ACHN (cell line): ENCODE measurements at regions not wholly inside any gene's neighbourhood (a gene's known extent, or its start where the extent isn't known, plus 50 kb on each side); places are given as distances from the start of the nearest gene placed in this dataset.
A peak's percentile ranks its signal among the peaks of the same experiment; 100 is the strongest.
"Not testable (repeated sequence)": the region's sequence is repeated elsewhere in the genome, so short reads cannot be mapped to it uniquely, and the experiment has no call there.

Experiments used
- DNase-seq: peaks from one replicate; pipeline ENCODE4 v3.0.0-alpha.2; 2015
- in situ Hi-C: cut with HindIII; loops from 2 replicates; pipeline ENCODE4 v1.10.0; 2017; ENCODE audit warnings: low sequenced_read_pairs, low pct_ligation_motif_present, low pct_unique_long_range_greater_than_20kb

- no peak for DNase-seq
- in situ Hi-C loops: no loop called here
Measured at GRCh38 chr11:115643549-115644270, 139.5 kb upstream of the CADM1 start.

- in situ Hi-C loops: no loop called here
Measured at GRCh38 chr11:115642660-115643059, 138.4 kb upstream of the CADM1 start.

GRCh38 chr11:115637599-115638241 is 133.5 kb upstream of the CADM1 start:
- in situ Hi-C loops: no loop called here
- DNase-seq: no peak

More at GRCh38 chr11:115642660-115643059, 138.4 kb upstream of the CADM1 start:
- no peak for DNase-seq

- in situ Hi-C loops: no loop called here
- DNase-seq: no peak
Measured at GRCh38 chr11:115636753-115637527, 132.7 kb upstream of the CADM1 start.

- in situ Hi-C loops, DNase-seq: not testable (repeated sequence)
Measured at GRCh38 chr11:115633977-115634376, 129.8 kb upstream of the CADM1 start.

GRCh38 chr11:115632061-115632460 is 127.8 kb upstream of the CADM1 start:
- in situ Hi-C loops: no loop called here
- DNase-seq: no peak

- in situ Hi-C loops: no loop called here
- DNase-seq: no peak
Measured at GRCh38 chr11:115631609-115632008, 127.4 kb upstream of the CADM1 start.

- no peak for DNase-seq
- in situ Hi-C loops: no loop called here
Measured at GRCh38 chr11:115630214-115630613, 126.0 kb upstream of the CADM1 start.

GRCh38 chr11:115629456-115630015 is 125.3 kb upstream of the CADM1 start:
- in situ Hi-C loops: no loop called here

GRCh38 chr11:115627666-115628460 is 123.6 kb upstream of the CADM1 start:
- no peak for DNase-seq
- in situ Hi-C loops: no loop called here

More at GRCh38 chr11:115629456-115630015, 125.3 kb upstream of the CADM1 start:
- DNase-seq: no peak

- in situ Hi-C loops: no loop called here
- DNase-seq: no peak
Measured at GRCh38 chr11:115627071-115627470, 122.9 kb upstream of the CADM1 start.

- in situ Hi-C loops: no loop called here
- no peak for DNase-seq
Measured at GRCh38 chr11:115626414-115626813, 122.2 kb upstream of the CADM1 start.

- in situ Hi-C loops: no loop called here
- no peak for DNase-seq
Measured at GRCh38 chr11:115625502-115625901, 121.3 kb upstream of the CADM1 start.

- in situ Hi-C loops: no loop called here
- peak; percentile 26 for DNase-seq
Measured at GRCh38 chr11:115624065-115624464, 119.8 kb upstream of the CADM1 start.

GRCh38 chr11:115623021-115623451 is 118.8 kb upstream of the CADM1 start:
- in situ Hi-C loops: no loop called here
- peak; percentile 89 for DNase-seq

- no peak for DNase-seq
- in situ Hi-C loops: no loop called here
Measured at GRCh38 chr11:115618428-115618827, 114.2 kb upstream of the CADM1 start.

GRCh38 chr11:115617767-115618166 is 113.6 kb upstream of the CADM1 start:
- no peak for DNase-seq
- in situ Hi-C loops: no loop called here

- peak; percentile 75 for DNase-seq
- in situ Hi-C loops: no loop called here
Measured at GRCh38 chr11:115616971-115617370, 112.8 kb upstream of the CADM1 start.
